NOMO-1 treated with dmso at 0.1 percent for 144 hours (cell line): ENCODE measurements at regions not wholly inside any gene's neighbourhood (a gene's known extent, or its start where the extent isn't known, plus 50 kb on each side); places are given as distances from the start of the nearest gene placed in this dataset.

Source experiments
- DNase-seq: peaks from one replicate; lab custom pipeline; 2025; ENCODE audit not compliant: unreplicated experiment; lab: John Stamatoyannopoulos, UW

DNA sequence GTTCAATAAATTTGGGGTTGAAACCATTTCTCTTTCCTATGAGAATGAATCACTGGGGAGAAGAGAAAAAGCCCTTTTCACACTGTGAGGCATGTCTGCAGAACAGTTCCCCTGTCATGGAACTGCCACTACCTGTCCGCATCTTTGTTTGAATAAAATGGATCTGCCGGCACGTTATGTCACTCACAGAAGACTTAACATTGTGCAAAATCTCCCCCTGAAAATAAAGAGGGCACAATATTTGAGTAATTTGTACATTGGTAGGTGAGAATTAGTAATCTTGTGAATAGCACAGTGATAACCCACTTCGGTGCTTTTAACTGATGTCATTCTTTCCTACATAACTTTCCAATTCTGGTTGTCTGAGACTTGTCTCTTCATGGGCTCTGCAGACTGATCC, 804.0 kb downstream of the C6orf118 start:
- DNase-seq, result no peak

DNA sequence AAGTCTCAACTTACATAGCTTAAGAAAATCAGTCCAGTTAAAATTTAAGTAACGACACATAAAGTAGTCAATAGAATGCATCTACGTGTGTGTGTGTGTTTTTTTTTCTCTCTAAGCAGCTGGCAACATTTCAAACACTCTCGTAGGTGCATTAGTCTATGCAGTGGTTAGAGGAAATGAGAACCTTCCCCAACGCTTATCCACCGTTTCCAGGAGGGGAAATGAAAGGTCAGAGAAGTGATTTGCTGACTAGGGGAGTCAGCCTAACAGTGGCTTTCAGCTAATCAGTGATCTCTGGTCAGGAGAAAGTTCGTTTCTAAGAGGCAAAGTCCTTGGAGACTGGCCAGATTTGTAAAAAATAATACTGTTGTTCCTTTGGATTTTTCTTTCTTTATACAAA, 806.6 kb downstream of the C6orf118 start:
- DNase-seq, result no peak

DNA sequence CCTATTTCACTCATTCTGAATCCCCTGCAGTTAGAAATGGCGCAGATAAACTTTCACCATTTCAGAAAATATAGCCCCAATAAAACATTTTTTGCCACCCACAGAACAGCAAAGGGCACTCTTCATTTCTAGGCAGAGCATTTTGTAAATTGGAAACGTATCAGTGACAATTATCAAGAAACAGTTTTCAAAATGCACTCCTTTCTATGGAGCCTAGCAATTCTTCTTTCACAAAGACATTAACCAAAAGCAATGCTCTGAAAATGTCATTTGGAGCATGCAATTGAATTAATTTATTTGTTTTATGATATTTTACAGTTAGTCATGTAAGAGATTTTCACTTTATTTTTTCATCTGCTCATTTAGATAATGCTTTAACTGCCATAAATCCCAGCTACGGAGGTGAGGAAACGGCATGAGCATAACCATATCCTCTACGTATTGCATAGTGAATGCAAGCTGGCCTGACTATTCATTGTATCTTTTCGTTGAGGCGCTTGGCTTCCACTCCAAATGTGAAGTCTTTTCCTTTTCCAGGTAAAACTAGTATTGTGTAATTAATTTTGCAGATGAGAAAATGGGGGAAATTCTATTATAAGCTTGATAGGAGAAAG, 813.4 kb downstream of the C6orf118 start:
- DNase-seq, result no peak

DNA sequence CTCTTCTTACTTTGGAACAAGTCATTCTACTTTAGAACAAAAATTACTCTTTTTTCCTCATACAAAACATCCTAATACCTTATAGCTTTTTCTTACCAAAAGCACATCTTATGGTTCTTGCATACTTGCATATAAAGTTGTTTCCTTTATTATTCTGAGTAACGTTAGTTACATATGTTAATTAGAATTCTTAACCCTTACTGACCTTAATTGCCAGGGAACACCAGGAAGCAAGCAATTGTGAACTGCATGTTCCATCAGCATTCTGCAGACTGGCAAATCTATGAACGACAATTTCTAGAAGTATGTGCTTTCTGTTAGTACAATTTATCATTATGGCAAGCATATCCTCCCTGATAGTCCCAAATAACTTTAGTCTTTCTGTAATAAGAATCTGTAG, 831.0 kb downstream of the C6orf118 start:
- DNase-seq, result no peak

DNA sequence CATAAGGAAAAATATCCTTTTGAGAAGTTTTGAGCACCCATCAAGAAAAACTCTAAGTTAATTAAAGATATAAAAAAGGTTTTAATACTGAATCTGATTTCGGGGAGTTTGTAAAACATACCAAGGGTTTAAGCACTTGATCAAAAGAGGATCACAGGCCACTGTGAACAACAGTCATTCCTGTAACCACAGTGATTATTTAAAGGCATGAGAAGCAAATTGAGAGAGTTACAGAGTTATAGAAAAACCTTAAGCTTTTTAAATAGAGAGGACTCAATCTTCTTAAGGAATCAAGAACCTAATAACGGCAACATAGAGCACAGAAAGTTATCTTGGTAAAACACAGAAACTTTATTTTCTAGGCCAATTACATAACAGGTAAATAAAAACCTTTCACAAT, 831.6 kb downstream of the C6orf118 start:
- DNase-seq, result no peak

DNA sequence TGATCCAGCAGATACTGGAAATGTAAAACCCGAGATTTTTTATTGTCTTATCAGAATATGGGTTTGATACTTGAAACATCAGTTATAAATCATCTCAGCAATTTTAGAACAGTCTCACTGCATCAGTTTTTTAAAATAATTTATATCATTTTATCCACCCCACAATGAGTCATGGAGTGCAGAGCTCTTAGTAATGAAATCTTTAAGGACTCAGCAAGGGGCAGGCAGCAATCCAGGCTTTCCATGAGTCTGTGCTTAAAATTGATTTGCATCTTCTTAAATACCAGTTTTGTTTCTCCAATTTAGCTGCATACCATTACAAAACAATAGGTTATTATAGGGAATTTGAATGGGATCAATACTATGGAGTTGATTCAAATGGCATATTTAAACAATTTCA, 832.3 kb downstream of the C6orf118 start:
- no peak for DNase-seq

DNA sequence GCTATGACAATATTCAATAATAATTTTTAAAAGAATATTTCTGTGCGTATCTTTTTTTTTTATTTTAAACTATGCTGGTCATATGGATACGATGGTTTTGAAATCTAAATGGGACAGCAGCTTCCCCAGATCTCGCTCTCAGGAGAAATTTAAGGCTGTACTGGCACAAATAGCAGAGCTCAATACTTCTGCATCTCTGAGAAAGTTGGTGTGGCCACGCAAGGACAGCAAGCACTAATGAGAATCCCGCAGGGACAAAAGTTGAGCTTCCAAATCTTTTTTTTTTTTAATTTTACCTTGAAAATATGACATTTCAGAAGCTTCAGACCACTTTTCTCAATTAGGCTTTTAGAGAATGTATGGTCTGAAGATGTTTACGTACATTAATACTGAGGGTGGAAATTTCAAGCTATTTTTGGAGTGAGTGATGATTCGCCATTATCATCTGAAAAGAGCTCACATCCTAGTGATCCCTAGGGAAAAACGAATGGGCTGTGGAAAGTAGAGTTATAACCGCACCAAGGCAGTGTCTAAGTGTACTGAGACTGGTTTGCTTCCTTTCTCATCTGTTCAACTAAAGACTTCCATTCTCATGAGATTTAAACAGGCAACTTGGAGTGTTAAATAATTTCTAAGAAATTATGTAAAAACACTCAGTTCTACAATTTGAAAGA, 840.0 kb downstream of the C6orf118 start:
- no peak for DNase-seq

DNA sequence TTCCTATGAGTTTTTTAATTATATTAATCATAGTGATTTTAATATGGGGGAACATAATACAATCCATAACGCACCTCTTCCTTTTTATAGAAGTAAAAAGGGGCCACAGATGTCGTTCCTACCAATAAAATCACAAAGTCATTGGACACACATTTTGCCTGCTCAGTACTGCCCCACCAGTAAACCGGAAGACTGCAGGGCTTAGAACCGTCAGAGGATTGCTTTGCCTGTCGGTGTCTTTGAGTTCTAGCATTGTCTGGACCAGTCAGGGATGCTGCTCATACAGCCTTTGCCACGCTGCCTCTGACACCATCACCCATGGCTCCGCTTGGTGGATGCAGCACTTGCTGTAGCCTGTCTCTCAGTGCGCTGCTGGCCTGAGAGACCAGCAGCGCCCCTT, 853.6 kb downstream of the C6orf118 start:
- DNase-seq, result no peak

DNA sequence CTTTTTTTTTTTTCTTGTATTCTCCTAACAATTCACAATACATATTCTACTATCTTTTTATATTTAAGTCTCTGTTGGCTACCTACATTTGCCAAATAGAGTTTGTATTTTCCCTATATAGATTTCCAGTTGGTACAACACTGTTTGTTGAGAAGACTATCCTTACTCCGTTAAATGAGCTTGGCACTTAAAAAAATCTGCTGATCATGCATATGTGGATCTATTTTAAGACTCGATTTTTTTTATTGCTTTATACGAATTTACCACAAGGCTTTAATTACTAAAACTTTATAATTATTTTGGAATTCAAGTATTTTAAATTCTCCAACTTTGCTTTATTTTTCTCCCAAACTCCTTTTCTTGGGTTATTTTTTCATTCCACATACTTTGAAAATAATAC, 855.6 kb downstream of the C6orf118 start:
- no peak for DNase-seq

DNA sequence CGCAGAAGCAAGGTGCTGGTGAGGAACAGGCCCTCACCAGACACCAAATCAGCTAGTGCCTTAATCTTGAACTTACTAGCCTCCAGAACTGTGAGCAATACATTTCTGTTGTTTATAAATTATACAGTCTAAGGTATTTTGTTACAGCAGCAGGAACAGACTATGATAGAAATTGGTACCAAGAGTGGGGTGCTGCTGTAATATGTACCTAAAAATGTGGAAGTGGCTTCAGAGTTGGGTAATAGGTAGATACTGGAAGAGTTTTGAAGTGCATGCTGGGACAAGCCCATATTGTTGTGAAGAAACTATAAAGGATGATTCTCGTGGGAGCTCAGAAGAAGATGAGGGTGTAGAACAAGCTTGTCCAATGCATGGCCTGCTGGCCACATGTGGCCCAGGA, 866.8 kb downstream of the C6orf118 start:
- DNase-seq, result no peak

DNA sequence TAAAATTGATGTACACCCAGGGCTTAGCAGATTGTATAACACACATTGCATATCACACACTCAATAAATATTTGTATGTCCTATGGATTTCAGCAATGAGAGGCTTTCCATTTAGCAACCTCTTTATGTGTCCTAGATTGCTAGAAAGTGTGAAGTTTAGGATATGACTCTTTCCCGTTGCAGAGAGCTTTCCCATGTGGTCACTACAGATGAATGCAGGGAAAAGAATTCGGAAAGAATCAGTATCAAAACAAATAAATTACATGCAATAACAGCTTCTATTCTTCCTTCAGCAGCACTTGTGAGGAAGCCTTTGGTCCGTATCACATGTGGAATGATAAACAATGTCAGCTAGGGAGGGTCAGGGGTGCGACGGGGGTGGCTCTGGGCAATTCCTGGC, 870.1 kb downstream of the C6orf118 start:
- no peak for DNase-seq

DNA sequence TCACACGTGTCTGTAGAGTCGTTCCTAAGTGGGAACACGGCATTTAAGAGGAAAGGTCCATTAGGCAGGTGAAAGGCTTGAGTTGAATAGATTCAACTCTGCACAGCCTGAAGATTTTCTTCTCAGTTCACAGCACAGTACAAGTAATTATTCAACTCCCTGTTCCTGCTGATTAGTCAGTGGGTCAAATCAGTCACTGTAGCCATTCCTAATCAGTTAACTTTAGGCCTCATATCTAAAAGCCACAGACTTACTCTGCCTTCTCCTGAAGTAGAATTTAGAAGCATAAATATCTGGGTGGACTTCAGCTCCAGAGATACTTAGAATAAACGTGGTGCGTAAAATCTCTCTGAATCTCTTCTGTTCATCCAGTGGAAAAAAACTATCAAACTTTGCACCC, 872.4 kb downstream of the C6orf118 start:
- DNase-seq, result no peak

DNA sequence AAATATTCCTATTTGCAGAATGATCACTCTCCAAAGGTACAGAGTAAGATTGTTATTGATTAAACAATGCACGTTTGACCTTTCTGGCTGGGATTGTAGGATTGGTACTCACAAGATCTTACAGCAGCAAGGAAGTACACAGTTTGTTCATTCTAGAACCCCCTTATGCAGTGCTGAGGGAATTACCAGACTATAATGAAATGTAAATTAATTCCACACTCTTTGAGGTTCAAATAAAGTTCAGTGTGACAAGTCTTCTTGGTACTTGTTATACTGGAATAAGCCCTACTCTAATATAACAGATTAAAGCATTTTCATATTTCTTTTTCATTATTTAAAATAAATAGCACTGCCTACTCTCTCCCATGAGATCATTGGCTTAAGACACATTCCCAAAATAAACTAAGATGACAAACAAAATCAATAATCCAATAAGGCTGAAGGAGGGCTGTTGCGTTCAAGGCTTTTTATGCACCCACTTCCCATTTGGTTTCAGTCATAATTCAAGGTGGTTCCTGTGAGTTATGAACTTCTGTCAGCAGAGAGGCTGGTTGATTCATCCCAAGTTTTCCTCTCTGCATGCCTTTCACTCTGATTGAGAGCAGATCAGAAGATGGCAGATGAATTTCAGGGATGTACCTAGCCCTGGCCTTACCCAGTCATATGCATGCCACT, 881.5 kb downstream of the C6orf118 start:
- DNase-seq, result no peak

DNA sequence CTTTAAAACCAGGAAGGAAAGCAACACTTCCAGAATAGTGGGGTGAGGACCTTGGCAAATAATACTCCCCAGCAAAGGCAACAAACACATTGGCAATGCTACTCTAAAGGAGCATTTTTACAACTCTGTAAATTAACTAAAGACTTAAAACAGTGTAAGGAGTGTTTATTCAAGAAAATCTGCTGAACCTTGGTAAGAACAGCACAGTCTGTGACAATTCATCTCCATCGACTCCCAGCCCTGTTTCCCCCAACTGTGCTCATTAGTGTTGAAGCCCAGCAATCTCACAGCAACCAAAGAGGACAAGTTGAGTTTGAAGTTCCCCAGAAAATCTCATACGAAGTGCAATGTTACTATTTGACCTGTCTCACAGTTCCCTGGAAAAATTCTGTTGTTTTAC, 884.9 kb downstream of the C6orf118 start:
- DNase-seq, result no peak

DNA sequence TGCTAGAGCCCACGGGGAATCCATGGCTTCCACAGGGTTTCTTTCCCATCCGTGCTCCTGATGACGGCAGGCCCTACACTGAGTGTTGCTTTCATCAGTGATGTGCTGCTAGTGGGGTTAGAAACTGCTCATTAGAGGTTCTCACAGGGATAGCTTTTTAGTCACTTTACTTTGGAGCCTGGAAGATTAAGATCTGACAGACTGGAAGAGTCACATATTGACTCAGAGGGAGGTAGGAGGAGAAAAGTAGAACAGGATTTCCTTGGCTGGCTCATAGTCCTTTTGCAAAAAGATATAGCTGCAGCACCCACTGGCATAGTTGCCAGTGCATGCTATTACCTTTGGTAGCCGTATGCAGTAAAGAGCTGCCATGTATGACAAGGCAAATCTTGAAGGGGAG, 890.3 kb downstream of the C6orf118 start:
- DNase-seq, result no peak

DNA sequence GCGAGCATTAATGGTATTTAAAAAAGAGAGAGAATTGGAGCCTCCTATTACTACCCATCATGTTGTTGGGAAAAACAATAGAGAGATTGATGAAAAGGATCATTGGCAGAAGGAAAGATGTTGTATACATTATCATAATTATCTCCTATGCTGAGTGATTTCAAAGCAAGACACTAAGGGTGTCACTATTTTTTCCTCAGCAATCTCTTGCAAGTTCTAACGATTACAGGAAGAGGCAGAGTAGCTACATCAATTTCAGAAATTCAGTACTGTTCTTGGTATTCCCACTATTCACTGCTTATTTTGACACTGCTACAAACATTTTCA, 891.2 kb downstream of the C6orf118 start:
- no peak for DNase-seq

DNA sequence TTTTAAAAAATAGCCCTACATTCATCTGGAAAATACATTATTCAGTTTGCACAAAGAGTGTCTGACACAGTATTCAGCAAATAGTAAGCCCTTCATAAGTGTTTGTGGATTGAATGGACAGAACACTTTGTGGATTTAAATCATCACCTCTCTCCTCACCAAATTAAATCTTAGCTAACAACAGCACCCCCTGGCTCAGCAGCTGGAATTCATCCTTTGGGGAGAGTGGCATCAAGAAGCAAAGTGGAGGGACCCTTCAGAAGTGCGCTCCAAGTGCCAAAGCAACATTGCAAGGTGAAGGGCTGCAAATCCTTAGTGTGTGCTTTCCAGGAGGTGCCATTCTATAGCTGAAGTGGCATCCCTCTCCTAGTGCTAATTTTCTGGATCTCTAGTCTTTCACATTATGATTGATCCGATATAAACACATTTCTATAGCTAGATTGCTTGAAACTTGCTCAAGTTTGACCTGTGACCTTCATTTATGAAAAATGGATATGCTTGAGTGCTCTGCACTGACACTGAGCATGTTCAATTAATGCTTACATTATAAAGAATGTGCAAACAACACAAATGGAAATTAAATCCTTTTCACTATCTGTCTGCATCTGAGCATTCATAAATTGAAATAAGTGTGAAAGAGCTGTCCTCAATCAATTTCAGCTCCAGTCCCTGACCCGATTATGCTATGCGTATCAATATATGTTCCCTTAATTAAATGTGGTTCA, 891.7 kb downstream of the C6orf118 start:
- DNase-seq, result no peak

DNA sequence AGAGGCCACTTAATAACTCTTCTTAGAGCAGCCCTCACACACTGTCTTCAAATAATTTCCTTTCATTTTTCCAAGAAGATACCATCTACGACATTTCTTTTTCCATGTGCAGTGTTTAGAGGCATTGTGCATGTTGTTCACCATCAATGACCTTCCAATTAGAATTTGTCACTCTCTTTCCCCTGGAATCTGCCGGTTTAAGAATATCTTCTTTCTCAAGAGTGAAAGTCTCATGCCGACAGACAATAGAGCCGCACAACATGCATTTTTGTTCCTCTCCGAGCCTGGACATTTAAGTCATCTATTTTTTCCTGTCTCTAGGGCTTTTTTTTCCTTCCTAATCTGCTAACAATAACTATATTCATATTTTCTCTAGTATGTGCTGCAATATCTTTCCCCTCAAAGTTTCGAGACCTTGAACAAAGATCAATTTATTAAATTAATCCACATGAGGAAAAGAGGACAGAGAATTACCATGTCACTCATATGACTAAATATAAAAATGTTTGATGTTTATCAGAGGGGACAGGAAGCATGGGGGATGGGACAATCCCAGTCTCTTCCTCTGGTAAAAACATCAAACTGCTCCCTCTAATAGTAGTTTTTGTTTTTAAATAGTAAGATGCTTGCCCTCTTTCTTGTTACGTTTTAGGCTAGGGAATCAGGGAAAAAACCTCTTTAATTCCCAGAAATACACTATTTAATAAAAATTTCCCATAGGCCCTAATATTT, 893.4 kb downstream of the C6orf118 start:
- no peak for DNase-seq

DNA sequence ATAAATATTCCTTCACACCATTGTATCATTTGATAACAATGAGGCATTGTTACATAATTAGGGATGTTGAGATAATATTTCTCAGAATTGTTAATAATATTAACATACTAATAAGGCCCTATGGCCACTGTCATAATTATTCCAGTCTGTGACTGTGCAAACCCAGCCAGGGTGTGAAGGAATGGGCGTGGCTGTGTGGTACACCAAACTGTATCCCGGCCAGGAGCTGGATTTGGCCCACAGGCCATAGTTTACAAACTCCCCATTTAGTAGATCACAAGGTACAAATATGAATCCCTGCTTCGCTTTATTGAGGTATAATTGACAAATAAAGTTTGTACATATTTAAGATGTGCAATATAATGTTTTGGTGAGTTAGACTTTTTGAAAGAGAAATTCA, 894.7 kb downstream of the C6orf118 start:
- no peak for DNase-seq

DNA sequence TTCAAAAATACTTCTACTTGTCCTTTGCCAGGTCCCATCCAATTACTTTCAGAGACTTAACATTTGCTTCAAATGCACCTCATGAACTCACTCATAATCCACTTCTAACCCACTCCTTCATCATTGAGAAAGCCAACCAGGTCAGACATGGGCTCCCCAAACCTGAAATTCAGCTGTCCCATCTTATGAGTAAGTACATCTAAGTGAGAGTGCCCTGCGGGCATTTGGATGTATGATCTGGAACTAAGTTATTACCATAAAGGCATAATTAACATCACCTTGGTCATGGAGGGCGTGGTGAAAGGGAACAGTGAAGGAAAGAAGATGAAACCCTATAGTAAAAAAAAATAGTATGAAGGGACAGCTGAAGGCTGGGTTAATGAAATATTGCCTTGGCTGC, 896.8 kb downstream of the C6orf118 start:
- no peak for DNase-seq

DNA sequence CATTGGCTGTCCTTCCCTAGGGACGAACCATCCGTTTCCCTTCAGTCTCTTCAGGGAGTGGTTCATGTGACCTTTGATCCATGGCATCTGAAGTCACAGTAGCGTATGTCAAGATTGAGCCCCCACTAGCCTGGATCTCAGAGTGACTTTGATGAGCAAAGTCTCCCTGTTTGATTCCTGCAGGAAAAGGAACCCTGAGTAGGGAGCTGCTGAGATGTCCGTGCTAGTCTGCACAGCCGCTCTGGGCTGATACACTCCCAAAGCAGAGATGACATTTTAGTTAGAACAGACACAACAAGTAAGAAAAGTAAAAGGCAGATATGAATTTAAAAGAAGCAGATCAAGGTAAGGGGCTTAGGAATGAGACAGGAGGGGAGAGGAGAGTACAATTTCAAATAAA, 899.4 kb downstream of the C6orf118 start:
- DNase-seq, result no peak
